GM18868 (cell line): ENCODE measurements at regions not wholly inside any gene's neighbourhood (a gene's known extent, or its start where the extent isn't known, plus 50 kb on each side); places are given as distances from the start of the nearest gene placed in this dataset.
"Not testable (repeated sequence)": the region's sequence is repeated elsewhere in the genome, so short reads cannot be mapped to it uniquely, and the experiment has no call there.

Experiments used
- ATAC-seq: cut with Tn5 transposase; IDR thresholded peaks from one replicate; pipeline ENCODE4 v1.9.1; 2021; ENCODE audit warnings: mild to moderate bottlenecking, moderate library complexity; ENCODE audit not compliant: unreplicated experiment

DNA sequence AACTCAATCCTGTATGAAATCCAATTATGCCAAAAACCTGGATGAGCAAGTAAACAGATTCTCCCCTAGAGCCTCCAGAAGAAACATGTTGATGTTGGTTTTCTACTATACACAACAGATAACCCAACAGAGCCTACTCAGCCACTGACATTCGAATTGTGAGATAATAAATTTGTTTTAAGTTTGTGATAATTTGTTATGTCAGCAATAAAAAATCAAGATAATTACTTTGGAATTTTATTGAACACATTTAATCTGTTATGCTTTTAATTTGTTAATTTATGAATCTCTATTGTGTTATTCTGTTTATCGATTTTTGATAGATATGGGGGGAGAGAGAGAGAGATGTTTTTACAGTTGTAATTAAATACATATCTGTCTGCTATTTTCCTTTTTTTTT, 1016.1 kb upstream of the PCDH7 start:
- ATAC-seq = no peak

DNA sequence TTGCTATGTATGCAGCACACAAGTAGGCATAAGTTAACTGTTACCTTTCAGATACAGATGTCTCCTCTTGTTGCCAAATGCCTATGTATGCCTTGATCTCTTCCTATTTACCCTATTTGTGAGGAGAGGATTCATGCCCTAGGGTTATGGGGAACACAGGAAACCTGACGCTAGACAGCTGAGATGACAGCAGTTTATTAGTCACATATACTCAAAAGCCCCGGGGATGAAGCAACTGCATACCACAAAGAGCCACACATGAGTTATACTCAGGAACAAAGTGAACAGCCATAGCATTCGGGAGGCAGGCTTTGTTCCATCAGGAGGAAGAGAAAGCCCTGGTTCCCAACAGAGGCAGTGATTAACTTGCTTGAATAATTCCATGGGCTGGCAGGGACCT, 1011.7 kb upstream of the PCDH7 start:
- no peak for ATAC-seq

DNA sequence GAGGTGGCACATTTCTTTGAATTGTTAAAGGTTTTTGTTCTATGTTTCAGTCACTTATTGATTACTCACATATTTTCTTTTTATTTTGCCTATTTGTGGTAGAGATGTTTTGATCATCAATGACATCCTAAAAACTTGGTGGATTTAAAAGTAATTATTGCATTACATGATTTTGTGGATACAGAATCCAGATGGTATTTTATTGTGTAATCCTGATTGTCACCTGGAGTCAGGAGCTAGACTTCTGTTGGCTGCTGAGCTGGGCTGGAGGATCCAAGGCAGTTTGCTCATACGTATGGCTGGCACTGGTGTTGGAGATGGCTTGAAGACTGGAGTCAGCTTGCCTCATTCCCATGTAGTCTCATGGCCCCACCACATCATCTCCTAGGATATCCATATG, 1009.6 kb upstream of the PCDH7 start:
- ATAC-seq = no peak

DNA sequence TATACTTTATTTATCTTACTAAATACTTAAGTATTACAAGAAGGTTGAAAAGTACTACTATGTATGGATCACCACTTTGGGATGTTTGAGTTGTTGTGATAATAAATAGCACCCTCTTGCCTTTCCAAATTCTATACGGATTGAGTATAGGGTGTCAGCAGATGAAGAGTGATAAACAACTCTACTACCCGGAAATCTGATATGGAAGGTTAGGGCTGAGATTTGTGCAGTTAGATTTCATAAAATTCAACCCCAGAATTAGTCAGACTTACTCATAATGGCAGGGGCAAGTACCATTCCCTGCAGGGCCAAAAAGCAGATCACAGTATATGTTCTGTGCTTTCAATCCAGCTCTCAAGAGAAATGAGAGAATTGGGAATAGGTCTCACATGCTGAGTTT, 1008.9 kb upstream of the PCDH7 start:
- no peak for ATAC-seq

DNA sequence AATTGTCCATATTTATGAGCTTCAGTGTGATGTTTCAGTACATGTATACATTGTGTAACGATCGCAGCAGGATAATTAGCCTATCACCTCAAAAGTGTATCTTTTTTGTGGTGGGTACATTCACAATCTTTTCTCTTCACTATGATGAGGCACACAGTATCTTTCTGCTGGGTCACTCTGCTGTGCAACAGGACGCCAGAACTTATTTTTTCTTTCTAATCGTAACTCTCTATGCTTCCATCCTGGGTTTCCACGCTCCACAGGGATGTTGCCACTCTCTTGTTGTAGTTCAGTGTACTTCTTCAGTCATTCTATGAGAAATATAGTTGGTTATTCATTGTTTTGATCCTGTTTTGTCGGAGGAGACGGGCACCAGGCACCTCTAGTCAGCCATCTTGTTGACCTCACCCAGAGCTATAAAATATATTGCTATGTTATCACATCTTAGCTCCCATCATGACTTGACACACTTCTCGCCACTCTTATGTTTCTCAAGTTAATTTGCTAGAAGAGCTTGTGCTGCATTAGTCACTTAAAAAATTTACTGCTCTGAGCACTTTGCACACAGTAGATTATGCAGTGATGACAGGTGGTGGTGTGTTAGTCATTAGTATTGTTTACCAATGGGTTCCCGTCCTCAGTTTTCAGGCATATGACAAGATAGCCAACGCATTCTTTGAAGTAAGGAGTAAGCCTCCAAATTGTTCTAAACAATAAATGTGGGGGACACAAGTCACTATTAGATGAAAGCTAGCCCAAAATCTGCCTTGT, 1002.7 kb upstream of the PCDH7 start:
- no peak for ATAC-seq

DNA sequence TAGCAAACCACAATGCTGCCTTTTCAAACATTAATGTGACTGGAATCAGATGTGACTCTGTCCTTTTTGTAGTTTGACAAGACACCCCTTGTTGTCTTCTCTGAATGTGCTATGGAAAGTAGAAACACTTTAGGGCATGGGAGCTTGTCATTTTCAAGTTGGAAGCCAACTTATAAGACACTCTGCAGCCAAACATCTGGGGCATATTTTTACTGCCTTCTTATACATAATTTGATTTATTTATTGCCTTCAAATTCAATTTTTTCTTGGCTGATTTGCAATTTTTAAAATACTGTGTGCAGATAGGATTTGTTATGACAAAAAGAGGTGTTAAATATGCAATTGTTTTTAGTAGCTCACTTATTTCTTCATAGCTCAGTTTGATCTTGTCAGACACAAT, 1002.0 kb upstream of the PCDH7 start:
- no peak for ATAC-seq

DNA sequence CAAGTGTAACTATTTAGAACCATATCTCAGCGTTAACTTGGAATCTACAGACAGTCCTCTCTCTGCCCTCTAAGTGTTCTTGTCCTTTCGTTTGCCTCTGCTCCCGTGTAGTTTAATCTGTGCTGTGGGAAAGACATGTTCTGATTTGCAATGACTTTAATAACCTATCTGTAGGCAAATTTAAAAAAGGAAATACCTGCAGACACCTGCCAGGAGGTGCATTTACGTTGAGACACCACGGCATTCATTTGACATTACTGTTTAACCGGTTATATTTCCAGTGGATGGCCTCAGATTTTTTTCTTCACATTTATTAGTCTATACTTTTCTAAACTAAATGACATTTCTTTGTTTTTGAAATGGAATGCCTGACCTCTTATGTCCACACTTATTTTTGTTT, 997.9 kb upstream of the PCDH7 start:
- ATAC-seq = no peak

GRCh38 chr4:29726938-29727337, 993.2 kb upstream of the PCDH7 start:
- no peak for ATAC-seq

- no peak for ATAC-seq
These were observed 985.6 kb upstream of the PCDH7 start for GRCh38 chr4:29734343-29735213.

- ATAC-seq = no peak
These were observed 963.2 kb upstream of the PCDH7 start for GRCh38 chr4:29756966-29757365.

DNA sequence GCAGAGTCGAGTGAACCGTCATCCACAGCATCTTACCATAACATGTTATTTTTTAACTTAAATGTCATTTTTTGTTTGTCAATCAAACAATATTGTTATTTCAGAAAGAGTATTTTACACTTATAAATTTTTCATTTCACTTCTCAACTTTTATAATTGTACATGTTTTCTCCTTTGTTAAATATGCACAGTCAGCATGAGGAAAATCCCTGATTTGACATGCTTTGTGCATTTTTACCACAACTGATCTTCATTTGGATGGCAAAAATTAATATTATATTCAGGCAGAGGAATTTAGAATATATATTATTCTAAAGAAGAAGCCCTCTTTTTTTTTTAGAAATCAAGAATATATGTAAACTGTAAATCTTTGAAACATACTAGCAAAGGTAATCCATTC, 958.0 kb upstream of the PCDH7 start:
- ATAC-seq = no peak

GRCh38 chr4:29770627-29771026, 949.5 kb upstream of the PCDH7 start:
- no peak for ATAC-seq

DNA sequence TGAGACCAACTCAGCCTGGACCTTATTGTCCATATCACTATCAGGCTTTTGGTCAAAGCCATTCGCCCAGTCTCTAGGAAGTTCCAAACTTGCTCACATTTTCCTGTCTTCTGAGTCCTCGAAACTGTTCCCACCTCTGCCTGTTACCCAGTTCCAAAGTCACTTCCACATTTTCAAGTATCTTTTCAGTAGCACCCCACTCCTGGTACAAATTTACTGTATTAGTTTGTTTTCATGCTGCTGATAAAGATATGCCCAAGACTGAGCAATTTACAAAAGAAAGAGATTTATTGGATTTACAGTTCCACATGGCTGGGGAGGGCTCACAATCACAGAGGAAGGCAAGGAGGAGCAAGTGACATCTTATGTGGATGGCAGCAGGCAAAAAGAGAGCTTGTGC, 932.0 kb upstream of the PCDH7 start:
- not testable (repeated sequence) for ATAC-seq

- ATAC-seq = no peak
These were observed 914.9 kb upstream of the PCDH7 start for GRCh38 chr4:29805245-29805644.

- no peak for ATAC-seq
These were observed 914.2 kb upstream of the PCDH7 start for GRCh38 chr4:29805916-29806480.

- ATAC-seq = no peak
These were observed 902.2 kb upstream of the PCDH7 start for GRCh38 chr4:29817961-29818360.

- no peak for ATAC-seq
These were observed 891.1 kb upstream of the PCDH7 start for GRCh38 chr4:29829067-29829466.

DNA sequence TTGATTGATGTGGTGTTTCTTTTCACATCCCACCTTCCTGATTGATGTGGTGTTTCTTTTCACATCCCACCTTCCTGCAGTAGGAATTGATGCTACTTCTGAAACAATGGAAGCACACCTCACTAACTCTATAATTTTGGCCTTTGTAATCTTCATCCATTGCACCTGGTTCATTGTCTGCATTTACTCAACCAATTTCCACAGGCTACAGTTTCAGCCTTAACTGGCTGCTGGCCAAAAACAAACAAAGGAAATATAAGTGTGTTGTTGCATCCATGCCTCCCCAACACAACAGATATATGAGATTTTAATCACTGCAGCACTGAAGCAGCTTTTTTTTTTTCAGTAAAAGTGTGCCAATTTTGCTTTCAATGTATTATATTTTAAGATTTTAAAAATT, 867.6 kb upstream of the PCDH7 start:
- no peak for ATAC-seq

- no peak for ATAC-seq
These were observed 866.3 kb upstream of the PCDH7 start for GRCh38 chr4:29853833-29854232.

- no peak for ATAC-seq
These were observed 858.9 kb upstream of the PCDH7 start for GRCh38 chr4:29861307-29861706.

- ATAC-seq = no peak
These were observed 852.8 kb upstream of the PCDH7 start for GRCh38 chr4:29867412-29867811.

DNA sequence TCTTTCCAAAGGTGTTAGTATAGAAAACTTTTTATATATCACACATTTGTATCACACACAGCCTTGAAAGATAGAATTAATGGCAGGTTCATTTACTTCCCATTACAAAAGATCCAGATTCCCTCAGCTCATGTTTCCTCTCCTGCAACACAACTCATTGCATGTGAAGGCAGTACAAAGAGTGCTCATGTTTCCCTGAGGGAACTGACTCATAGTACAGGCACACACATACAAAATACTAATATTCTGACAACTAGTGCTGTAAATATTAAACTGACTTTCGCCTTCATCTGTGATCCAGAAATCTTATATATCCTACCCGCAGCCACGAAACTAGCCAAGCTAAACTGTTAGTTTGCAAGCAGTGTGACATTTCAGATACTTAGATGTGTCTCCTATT, 819.8 kb upstream of the PCDH7 start:
- ATAC-seq = no peak
